Fibroblast of pulmonary artery (primary cell): ENCODE measurements at regions not wholly inside any gene's neighbourhood (a gene's known extent, or its start where the extent isn't known, plus 50 kb on each side); places are given as distances from the start of the nearest gene placed in this dataset.

Experiments
- DNase-seq: peaks from one replicate; pipeline ENCODE4 v3.0.0-alpha.2; 2010; ENCODE audit warnings: low read depth
- H3K4me3 ChIP-seq: replicated peaks from 2 replicates; pipeline ENCODE4 v1.5.1; 2011; ENCODE audit warnings: low read depth, mild to moderate bottlenecking, control low read depth, low read length, moderate library complexity
- TF ChIP-seq, protein P1 (sequence below): IDR thresholded peaks from 2 replicates; pipeline ENCODE4 v1.5.1; 2011; ENCODE audit warnings: mild to moderate bottlenecking, control low read depth, low read length, inconsistent platforms; ENCODE audit errors: missing control alignments

GRCh38 chr20:50258790-50259483 lies 68.3 kb downstream of the CEBPB start:
- no peak overlapping the region for H3K4me3 ChIP-seq
- DNase-seq = no peak
- TF ChIP-seq, protein P1, sequence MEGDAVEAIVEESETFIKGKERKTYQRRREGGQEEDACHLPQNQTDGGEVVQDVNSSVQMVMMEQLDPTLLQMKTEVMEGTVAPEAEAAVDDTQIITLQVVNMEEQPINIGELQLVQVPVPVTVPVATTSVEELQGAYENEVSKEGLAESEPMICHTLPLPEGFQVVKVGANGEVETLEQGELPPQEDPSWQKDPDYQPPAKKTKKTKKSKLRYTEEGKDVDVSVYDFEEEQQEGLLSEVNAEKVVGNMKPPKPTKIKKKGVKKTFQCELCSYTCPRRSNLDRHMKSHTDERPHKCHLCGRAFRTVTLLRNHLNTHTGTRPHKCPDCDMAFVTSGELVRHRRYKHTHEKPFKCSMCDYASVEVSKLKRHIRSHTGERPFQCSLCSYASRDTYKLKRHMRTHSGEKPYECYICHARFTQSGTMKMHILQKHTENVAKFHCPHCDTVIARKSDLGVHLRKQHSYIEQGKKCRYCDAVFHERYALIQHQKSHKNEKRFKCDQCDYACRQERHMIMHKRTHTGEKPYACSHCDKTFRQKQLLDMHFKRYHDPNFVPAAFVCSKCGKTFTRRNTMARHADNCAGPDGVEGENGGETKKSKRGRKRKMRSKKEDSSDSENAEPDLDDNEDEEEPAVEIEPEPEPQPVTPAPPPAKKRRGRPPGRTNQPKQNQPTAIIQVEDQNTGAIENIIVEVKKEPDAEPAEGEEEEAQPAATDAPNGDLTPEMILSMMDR = no peak

DNA sequence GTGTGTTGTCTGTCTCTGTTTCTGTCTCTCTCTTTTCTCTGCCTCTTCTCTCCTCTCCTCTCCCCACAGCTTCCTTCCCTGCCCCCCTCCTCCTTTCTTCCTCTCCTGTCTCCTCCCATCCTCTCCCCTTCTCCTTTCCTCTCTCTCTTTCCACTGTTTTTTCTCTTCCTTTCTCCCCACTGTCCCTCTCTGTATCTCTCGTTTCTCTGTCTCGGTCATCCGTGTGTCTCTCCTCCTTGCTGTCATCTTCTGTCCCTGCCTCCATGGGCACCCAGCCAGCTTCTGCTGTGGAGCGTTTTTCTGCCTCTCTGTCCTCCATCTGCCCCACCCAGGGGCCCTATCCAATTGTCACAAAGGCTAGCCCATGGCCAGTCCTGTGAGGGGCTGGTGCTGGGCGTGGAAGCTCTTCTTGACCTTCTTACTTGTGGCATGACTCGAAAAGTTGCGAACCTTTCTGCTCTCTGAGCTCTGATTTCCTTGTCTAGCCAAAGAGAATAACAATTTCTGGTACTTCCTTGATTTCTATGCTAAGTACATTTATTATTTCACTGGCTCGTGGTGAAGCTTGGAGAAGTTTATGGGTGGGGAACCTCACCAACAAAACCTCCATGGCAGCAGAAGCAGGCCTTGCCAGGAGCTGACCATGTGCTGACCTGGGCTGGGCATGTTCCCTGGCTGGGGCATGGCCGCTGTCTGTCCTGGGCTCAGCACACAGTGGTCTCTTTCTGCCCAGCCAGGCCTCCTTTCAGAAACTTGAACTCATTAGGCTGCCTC lies 69.3 kb downstream of the CEBPB start:
- no peak overlapping the region for H3K4me3 ChIP-seq
- TF ChIP-seq, protein P1 = no peak
- DNase-seq = no peak

- TF ChIP-seq, protein P1 = no peak
- no peak overlapping the region for H3K4me3 ChIP-seq
Observed at GRCh38 chr20:50260479-50261221, 70.0 kb downstream of the CEBPB start.

GRCh38 chr20:50261471-50262212 lies 71.0 kb downstream of the CEBPB start:
- TF ChIP-seq, protein P1 = no peak
- no peak for DNase-seq
- H3K4me3 ChIP-seq = no peak overlapping the region

More at GRCh38 chr20:50260479-50261221, 70.0 kb downstream of the CEBPB start:
- DNase-seq = no peak

DNA sequence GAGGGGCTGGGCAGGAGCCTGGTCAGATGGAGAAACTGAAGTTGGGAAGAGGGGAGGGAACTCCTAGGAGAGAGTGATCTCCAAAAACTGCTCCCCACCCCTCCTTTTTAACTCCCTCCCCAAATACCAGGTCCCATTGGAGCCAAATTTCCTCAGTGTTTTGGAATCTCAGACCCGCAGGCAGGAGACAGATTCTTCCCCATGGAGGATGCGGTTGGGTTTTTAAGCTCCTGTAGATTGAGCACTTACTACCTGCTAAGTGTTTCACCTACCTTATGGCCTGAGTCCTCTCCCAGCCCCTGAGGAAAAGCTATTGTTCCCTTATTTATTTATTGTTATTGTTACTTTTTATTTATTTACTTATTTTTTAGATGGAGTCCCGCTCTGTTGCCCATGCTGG lies 73.2 kb downstream of the CEBPB start:
- TF ChIP-seq, protein P1 = no peak

GRCh38 chr20:50264534-50265145 lies 74.0 kb downstream of the CEBPB start:
- TF ChIP-seq, protein P1 = no peak
- DNase-seq = no peak

More for the DNA sequence above, 73.2 kb downstream of the CEBPB start:
- H3K4me3 ChIP-seq = no peak overlapping the region
- no peak for DNase-seq

More at GRCh38 chr20:50264534-50265145, 74.0 kb downstream of the CEBPB start:
- H3K4me3 ChIP-seq = no peak overlapping the region
